Dedifferentiated amniotic fluid mesenchymal stem cell (primary cell): ENCODE measurements at regions not wholly inside any gene's neighbourhood (a gene's known extent, or its start where the extent isn't known, plus 50 kb on each side); places are given as distances from the start of the nearest gene placed in this dataset.

ENCODE experiments used
- DNase-seq: peaks from one replicate; pipeline ENCODE4 v3.0.0-alpha.2; 2016; ENCODE audit errors: extremely low spot score

- no peak for DNase-seq
These were observed 145.6 kb downstream of the NSG2 start for GRCh38 chr5:174191076-174191475.

GRCh38 chr5:174191850-174192655, 146.5 kb downstream of the NSG2 start:
- DNase-seq: no peak

GRCh38 chr5:174192901-174193300, 147.4 kb downstream of the NSG2 start:
- no peak for DNase-seq

- no peak for DNase-seq
These were observed 150.0 kb downstream of the NSG2 start for GRCh38 chr5:174195517-174195916.

- no peak for DNase-seq
These were observed 152.4 kb downstream of the NSG2 start for GRCh38 chr5:174197929-174198328.

- DNase-seq: no peak
These were observed 153.0 kb downstream of the NSG2 start for GRCh38 chr5:174198541-174198940.

- no peak for DNase-seq
These were observed 157.5 kb downstream of the NSG2 start for GRCh38 chr5:174202996-174203395.

GRCh38 chr5:174204535-174205313, 159.2 kb downstream of the NSG2 start:
- no peak for DNase-seq

- DNase-seq: no peak
These were observed 160.4 kb downstream of the NSG2 start for GRCh38 chr5:174205939-174206338.

GRCh38 chr5:174210596-174211276, 165.2 kb downstream of the NSG2 start:
- no peak for DNase-seq

GRCh38 chr5:174211277-174211626, 165.7 kb downstream of the NSG2 start:
- DNase-seq: no peak

- DNase-seq: no peak
These were observed 172.0 kb downstream of the NSG2 start for GRCh38 chr5:174217527-174217926.

- DNase-seq: no peak
These were observed 172.7 kb downstream of the NSG2 start for GRCh38 chr5:174218162-174218561.

GRCh38 chr5:174220417-174220816, 174.9 kb downstream of the NSG2 start:
- no peak for DNase-seq

- no peak for DNase-seq
These were observed 175.9 kb downstream of the NSG2 start for GRCh38 chr5:174221436-174221835.

- no peak for DNase-seq
These were observed 176.4 kb downstream of the NSG2 start for GRCh38 chr5:174221946-174222345.

- DNase-seq: no peak
These were observed 177.4 kb downstream of the NSG2 start for GRCh38 chr5:174222891-174223290.

GRCh38 chr5:174223355-174223754, 177.8 kb downstream of the NSG2 start:
- no peak for DNase-seq

- no peak for DNase-seq
These were observed 183.6 kb downstream of the NSG2 start for GRCh38 chr5:174229068-174229467.

- DNase-seq: no peak
These were observed 184.2 kb downstream of the NSG2 start for GRCh38 chr5:174229514-174230370.

- DNase-seq: no peak
These were observed 186.5 kb downstream of the NSG2 start for GRCh38 chr5:174231956-174232487.
